ENCODE measurements at regions not wholly inside any gene's neighbourhood (a gene's known extent, or its start where the extent isn't known, plus 50 kb on each side); places are given as distances from the start of the nearest gene placed in this dataset.

DNA sequence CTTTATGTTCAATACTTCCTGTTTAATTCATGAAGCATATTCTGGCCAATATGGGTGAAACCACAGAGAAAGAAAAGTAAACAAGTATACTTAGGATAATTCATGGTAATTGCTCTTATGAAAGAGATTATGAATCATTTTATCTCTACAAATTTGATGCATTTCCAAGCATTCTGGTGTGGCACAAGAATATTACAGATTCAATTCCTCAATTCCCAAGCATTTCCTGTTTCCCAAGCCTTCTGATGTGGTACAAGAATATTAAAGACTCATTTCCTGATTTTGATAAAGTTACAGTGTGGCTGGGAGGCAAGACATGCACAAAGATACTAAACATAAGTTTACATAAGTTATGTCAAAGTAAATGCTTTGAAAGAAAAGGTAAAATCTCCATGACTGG is 126.1 kb upstream of the NUDT7 start:
- H3K27ac ChIP-seq (ENCODE audit: low read length): no peak overlapping the region
- H4K20me1 ChIP-seq (ENCODE audit: insufficient read depth, low read length): no peaks in the 10 kb centered on the region
- no peak overlapping the region for H3K9ac ChIP-seq (ENCODE audit: low read length)
- no peaks in the 10 kb centered on the region for H3K27me3 ChIP-seq (replicated peaks; ENCODE audit: insufficient read depth, low read length)
- H3K4me1 ChIP-seq (ENCODE audit: low read length): no peaks in the 10 kb centered on the region
- H3K9me2 ChIP-seq (replicated peaks; ENCODE audit: insufficient read depth, low read length): no peaks in the 10 kb centered on the region
- TF ChIP-seq, protein P1, sequence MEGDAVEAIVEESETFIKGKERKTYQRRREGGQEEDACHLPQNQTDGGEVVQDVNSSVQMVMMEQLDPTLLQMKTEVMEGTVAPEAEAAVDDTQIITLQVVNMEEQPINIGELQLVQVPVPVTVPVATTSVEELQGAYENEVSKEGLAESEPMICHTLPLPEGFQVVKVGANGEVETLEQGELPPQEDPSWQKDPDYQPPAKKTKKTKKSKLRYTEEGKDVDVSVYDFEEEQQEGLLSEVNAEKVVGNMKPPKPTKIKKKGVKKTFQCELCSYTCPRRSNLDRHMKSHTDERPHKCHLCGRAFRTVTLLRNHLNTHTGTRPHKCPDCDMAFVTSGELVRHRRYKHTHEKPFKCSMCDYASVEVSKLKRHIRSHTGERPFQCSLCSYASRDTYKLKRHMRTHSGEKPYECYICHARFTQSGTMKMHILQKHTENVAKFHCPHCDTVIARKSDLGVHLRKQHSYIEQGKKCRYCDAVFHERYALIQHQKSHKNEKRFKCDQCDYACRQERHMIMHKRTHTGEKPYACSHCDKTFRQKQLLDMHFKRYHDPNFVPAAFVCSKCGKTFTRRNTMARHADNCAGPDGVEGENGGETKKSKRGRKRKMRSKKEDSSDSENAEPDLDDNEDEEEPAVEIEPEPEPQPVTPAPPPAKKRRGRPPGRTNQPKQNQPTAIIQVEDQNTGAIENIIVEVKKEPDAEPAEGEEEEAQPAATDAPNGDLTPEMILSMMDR (IDR thresholded peaks at IDR 0.05; ENCODE audit: low read length): no peak
- TF ChIP-seq EZH2 (optimal IDR thresholded peaks at IDR 0.05; ENCODE audit: low read depth, low read length) (no peak), EZH2phosphoT487 (IDR thresholded peaks at IDR 0.05; ENCODE audit: low read length) (no peak)
- H3K9me3 ChIP-seq (replicated peaks; ENCODE audit: insufficient read depth, low read length): no peaks in the 10 kb centered on the region
- H3K79me2 ChIP-seq (ENCODE audit: low read length): no peaks in the 10 kb centered on the region
- no peak overlapping the region for H3K4me2 ChIP-seq (ENCODE audit: low read depth, low read length)
- DNase-seq: no peak
- no peaks in the 10 kb centered on the region for H3K36me3 ChIP-seq (replicated peaks; ENCODE audit: insufficient read depth, low read length)
- H3K4me3 ChIP-seq (ENCODE audit: low read length): no peak overlapping the region
- H3F3A ChIP-seq (ENCODE audit: insufficient read depth, low read length): no peaks in the 10 kb centered on the region
- no peak overlapping the region for H2AFZ ChIP-seq (ENCODE audit: low read length)

- H3F3A ChIP-seq (ENCODE audit: insufficient read depth, low read length): no peaks in the 10 kb centered on the region
- no peak overlapping the region for H3K4me3 ChIP-seq (ENCODE audit: low read length)
- H3K9me3 ChIP-seq (replicated peaks; ENCODE audit: insufficient read depth, low read length): no peaks in the 10 kb centered on the region
- no peaks in the 10 kb centered on the region for H4K20me1 ChIP-seq (ENCODE audit: insufficient read depth, low read length)
- H3K36me3 ChIP-seq (replicated peaks; ENCODE audit: insufficient read depth, low read length): no peaks in the 10 kb centered on the region
- no peak overlapping the region for H2AFZ ChIP-seq (ENCODE audit: low read length)
- H3K79me2 ChIP-seq (ENCODE audit: low read length): no peaks in the 10 kb centered on the region
- no peak overlapping the region for H3K27ac ChIP-seq (ENCODE audit: low read length)
- H3K9ac ChIP-seq (ENCODE audit: low read length): no peak overlapping the region
- TF ChIP-seq EZH2 (optimal IDR thresholded peaks at IDR 0.05; ENCODE audit: low read depth, low read length) (no peak), EZH2phosphoT487 (IDR thresholded peaks at IDR 0.05; ENCODE audit: low read length) (no peak)
- TF ChIP-seq, protein P1 (IDR thresholded peaks at IDR 0.05; ENCODE audit: low read length): peak; percentile 63
- H3K27me3 ChIP-seq (replicated peaks; ENCODE audit: insufficient read depth, low read length): no peaks in the 10 kb centered on the region
- H3K9me2 ChIP-seq (replicated peaks; ENCODE audit: insufficient read depth, low read length): no peaks in the 10 kb centered on the region
- peak; percentile 21 for DNase-seq
- H3K4me2 ChIP-seq (ENCODE audit: low read depth, low read length): no peak overlapping the region
- no peaks in the 10 kb centered on the region for H3K4me1 ChIP-seq (ENCODE audit: low read length)
These were observed 122.4 kb upstream of the NUDT7 start for GRCh38 chr16:77599793-77600415.

GRCh38 chr16:77600555-77600954 is 121.8 kb upstream of the NUDT7 start:
- Histone ChIP-seq H3K4me2 (ENCODE audit: low read depth, low read length) (no peak overlapping the region), H3K9me3 (replicated peaks; ENCODE audit: insufficient read depth, low read length) (no peaks in the 10 kb centered on the region), H3K36me3 (replicated peaks; ENCODE audit: insufficient read depth, low read length) (no peaks in the 10 kb centered on the region), H2AFZ (ENCODE audit: low read length) (no peak overlapping the region), H3K27me3 (replicated peaks; ENCODE audit: insufficient read depth, low read length) (no peaks in the 10 kb centered on the region), H3K9ac (ENCODE audit: low read length) (no peak overlapping the region), H3F3A (ENCODE audit: insufficient read depth, low read length) (no peaks in the 10 kb centered on the region), H3K9me2 (replicated peaks; ENCODE audit: insufficient read depth, low read length) (no peaks in the 10 kb centered on the region), H3K27ac (ENCODE audit: low read length) (no peak overlapping the region), H3K79me2 (ENCODE audit: low read length) (no peaks in the 10 kb centered on the region), H4K20me1 (ENCODE audit: insufficient read depth, low read length) (no peaks in the 10 kb centered on the region), H3K4me1 (ENCODE audit: low read length) (no peaks in the 10 kb centered on the region), H3K4me3 (ENCODE audit: low read length) (no peak overlapping the region)
- TF ChIP-seq, protein P1 (IDR thresholded peaks at IDR 0.05; ENCODE audit: low read length): no peak
- TF ChIP-seq EZH2 (optimal IDR thresholded peaks at IDR 0.05; ENCODE audit: low read depth, low read length) (no peak), EZH2phosphoT487 (IDR thresholded peaks at IDR 0.05; ENCODE audit: low read length) (no peak)
- DNase-seq: no peak
